Cerebellar cortex (tissue), 1 donor: ENCODE measurements at regions not wholly inside any gene's neighbourhood (a gene's known extent, or its start where the extent isn't known, plus 50 kb on each side); places are given as distances from the start of the nearest gene placed in this dataset.

Experiments used
- DNase-seq: peaks from one replicate; pipeline ENCODE4 v3.0.0-alpha.2; 2015; ENCODE audit warnings: low spot score

DNA sequence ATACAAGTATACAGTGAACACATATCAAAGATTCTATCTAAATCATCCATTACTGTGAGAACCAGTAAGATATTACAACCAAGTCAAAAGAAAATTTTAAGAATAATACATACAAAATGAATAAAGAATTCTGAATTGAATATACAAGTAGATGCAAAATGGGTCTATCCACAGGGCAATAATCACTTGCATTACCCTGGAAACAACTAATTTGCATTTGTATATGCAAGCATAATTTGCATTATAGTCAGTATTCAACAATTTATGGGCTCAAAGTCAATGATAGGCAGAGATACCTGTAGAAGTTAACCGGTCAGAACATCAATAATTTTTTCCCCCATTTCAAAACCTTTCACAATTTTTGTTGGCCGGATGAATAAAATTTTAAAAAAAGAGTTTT lies 512.2 kb upstream of the ALCAM start:
- DNase-seq: no peak

- DNase-seq: no peak
These were observed 511.0 kb upstream of the ALCAM start for GRCh38 chr3:104855702-104856101.

DNA sequence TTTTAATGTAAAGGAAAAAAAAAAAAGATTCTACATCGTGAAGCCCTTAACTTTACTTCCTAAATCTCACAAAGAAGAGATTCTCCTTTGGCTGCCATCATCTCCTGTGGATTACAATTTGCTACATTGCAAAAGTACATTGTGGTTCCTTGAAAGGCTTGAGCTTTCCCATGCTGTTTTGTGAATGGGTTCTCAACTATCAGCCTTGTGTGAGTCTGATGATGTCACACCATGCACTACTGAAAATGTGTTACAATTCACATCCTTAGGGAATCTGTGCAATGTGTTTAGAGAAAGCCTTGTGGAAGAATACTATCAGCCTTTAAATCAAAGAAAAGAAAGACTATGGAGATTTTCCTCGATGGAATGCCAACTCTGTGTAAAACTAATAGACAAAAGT lies 510.0 kb upstream of the ALCAM start:
- DNase-seq: no peak

- no peak for DNase-seq
These were observed 498.4 kb upstream of the ALCAM start for GRCh38 chr3:104868291-104868690.

DNA sequence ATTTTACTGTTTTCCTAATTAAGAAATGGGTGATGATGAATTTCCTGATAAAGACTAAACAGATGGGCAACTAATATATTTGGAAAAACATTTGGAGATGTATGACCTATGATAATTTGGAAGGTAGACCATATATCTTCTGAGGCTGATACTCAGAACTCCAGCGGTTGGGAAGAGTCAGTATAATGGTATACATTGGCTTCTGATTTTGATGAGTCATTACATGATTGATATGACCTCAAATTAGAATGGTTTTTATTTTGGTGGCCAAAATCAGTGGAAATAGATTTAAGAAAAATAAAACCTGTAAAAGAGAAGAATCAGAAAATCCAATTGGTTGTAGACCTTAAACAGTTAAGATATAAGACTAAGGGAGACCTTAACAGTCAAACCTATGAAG lies 496.4 kb upstream of the ALCAM start:
- DNase-seq: no peak

DNA sequence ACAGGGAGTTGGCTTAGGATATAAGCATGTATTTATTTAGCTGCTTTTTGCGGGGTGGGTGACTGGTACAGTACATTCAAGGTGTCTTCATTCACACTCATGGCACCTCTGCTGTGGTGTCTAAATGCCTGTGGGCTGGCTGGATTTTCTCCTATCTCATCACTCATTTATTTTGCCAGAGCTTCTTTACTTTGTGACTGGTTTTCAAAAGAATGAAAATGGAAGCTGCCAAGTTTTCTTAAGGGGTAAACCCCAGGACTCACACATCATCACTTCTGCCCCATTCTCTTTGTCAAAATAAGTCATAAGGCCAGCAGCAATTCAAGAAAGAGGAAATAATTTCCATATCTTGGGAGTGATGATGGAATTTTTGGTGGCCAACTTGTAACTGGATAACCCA lies 493.4 kb upstream of the ALCAM start:
- no peak for DNase-seq

- no peak for DNase-seq
These were observed 488.3 kb upstream of the ALCAM start for GRCh38 chr3:104878395-104878794.

GRCh38 chr3:104879919-104880318 lies 486.8 kb upstream of the ALCAM start:
- DNase-seq: no peak

GRCh38 chr3:104885214-104885814 lies 481.4 kb upstream of the ALCAM start:
- DNase-seq: no peak

- DNase-seq: no peak
These were observed 480.3 kb upstream of the ALCAM start for GRCh38 chr3:104886220-104886995.

DNA sequence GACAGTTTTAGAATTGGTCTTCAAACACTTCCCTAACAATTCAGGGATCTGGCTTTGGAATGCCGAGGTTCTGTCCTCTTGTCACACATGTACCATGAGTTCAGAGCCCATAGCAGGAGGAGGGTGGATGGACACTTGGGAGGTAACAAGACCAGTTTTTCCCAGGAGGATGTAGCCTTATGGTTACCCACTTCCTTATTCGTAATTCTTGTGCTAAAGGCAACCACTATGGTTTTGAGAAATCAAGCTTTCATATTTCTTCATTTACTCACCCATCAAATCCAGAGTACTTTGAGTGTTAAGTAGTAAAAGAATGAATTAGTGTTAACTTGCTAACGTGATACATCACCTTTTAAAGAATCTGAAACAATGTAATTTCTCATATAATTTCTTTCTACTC lies 479.6 kb upstream of the ALCAM start:
- no peak for DNase-seq

- DNase-seq: no peak
These were observed 479.1 kb upstream of the ALCAM start for GRCh38 chr3:104887619-104888018.

DNA sequence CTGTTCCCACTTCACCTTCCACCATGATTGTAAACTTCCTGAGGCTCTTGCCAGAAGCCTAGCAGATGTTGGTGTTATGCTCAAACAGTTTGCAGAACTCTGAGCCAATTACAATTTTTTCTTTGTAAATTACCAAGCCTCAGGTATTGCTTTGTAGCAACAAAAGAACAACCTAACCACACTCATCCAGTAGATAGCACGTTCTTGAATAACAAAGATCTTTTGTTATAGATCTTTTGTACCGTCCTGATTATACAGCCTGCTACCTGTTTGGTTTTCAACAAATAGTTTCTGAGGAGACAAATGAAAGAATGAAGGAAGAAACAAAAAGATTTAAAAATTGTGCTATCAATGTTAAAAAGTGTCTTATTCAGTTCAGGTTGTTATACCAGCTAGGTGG lies 474.7 kb upstream of the ALCAM start:
- no peak for DNase-seq

DNA sequence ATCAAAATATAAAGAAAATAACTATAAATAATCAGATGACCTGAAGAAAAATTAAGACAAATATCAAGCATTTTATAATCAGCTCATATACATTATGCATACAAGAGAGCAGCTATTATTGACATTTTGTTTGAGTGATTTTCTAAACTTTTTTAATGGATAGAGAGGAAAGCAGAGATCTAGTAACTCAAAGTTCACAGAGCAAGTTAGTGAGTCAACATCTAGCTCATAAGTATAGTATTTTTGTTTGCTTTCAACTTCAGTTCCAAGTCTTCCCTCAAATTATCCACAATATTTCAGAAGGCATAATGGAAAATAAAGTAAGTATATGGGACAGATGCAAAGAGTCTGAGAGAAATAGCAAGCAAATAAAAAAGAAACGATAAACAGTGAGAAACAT lies 470.1 kb upstream of the ALCAM start:
- no peak for DNase-seq

DNA sequence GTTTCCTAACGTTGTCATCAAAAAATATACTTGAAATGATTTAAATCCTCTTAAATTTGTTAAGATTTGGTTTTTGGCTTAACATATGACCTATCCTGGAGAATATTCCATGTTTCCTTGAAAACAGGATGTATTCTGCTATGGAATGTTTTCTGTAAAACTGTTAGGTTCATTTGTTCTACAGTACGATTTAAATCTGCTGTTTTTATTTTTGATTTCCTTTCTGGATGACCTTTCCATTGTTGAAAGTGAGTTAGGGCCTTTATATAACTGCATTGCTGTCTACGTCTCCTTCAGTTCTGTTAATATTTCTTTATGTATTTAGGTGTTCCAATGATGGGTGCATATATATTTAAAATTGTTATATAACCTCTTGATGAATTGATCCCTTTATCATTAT lies 465.3 kb upstream of the ALCAM start:
- no peak for DNase-seq

DNA sequence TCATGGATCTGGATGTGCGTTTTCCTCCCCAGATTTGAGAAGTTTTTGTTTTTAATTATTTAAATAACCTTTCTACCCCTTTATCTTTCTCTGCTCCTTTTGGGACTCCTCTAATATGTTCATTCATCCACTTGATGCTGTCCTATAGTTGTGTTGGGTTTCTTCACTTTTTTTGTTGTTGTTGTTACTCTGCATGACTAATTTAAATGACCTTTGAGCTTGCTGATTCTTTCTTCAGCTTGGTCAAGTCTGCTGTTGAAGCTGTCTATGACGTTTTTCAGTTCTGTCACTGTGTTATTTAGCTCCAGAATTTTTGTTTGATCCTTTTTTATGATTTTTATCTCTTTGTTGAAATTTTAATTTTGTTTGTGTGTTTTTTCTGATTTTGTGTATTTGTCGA lies 463.6 kb upstream of the ALCAM start:
- no peak for DNase-seq

GRCh38 chr3:104906001-104906639 lies 460.6 kb upstream of the ALCAM start:
- no peak for DNase-seq

DNA sequence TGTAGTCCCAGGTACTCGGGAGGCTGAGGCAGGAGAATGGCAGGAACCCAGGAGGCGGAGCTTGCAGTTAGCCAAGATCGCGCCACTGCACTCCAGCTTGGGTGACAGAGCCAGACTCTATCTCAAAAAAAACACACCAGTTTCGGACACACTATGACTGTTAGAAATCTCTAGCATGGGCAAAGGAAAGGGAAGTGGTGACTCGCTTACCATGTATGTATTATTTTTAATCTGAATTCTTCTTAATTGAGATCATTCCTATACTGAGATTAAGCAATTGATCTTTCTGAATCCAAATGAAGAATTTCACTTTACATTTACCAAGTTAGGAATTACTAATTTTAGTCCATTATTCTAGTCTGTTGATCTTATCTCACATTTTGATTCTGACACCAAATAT lies 459.2 kb upstream of the ALCAM start:
- no peak for DNase-seq

- DNase-seq: no peak
These were observed 457.9 kb upstream of the ALCAM start for GRCh38 chr3:104908761-104909160.

GRCh38 chr3:104909198-104909597 lies 457.5 kb upstream of the ALCAM start:
- peak; percentile 24 for DNase-seq

DNA sequence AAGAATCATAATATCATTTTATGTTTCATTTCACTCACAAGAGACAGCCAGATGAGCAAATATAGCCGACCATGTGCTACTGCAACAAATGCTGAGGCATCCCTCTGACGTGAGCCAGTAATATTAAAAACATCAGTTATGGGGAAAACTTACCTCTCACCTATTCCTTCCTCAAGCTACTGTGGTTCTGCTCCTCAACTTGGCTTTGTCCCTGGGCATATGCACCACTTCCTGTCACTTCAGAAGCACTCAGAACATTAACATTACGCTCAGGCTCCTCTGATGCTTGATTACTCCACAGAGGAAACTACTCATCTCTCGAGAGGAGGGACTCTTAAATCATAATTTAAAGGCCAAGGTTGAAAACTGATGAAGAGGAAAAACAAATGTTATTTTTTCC lies 457.0 kb upstream of the ALCAM start:
- no peak for DNase-seq

- no peak for DNase-seq
These were observed 455.3 kb upstream of the ALCAM start for GRCh38 chr3:104911376-104911775.

DNA sequence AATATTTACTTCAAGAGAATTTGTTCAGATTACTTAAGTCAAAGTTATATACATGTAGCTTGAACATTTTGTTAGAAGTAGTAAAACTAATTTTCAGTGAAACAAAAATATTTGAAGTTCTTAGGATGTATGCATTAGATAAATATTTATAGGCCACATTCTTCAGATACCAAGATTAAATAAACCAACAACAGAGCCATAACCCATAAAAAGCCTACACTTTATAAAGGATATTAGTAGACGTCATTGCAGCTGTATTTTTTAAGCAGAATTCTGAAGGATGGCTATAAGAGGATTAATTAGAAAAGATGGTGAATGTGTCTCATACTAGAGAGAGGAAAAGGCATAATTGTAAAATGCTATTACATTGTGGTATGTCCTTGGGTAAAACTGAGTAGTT lies 449.7 kb upstream of the ALCAM start:
- DNase-seq: no peak

GRCh38 chr3:104920512-104920911 lies 446.2 kb upstream of the ALCAM start:
- DNase-seq: no peak
